Testis (tissue), 2 donors: ENCODE measurements at regions not wholly inside any gene's neighbourhood (a gene's known extent, or its start where the extent isn't known, plus 50 kb on each side); places are given as distances from the start of the nearest gene placed in this dataset.

ENCODE experiments used
- POLR2A ChIP-seq: fragments of 450-650 bp; IDR thresholded peaks from one replicate; pipeline ENCODE4 v1.6.1; 2017; ENCODE audit warnings: antibody characterized with exemption, mild to moderate bottlenecking, moderate library complexity
- TF ChIP-seq, protein P1 (sequence below), 3 experiments: fragments of 450-650 bp in 2 of 3; fragments of 200-600 bp in 1 of 3; sonication (generic) in 1 of 3; IDR thresholded peaks; one replicate each; pipeline ENCODE4 v1.5.1; 2016 to 2019; ENCODE audit warnings: antibody characterized with exemption in 3 of 3, mild to moderate bottlenecking in 2 of 3, moderate library complexity in 1 of 3

DNA sequence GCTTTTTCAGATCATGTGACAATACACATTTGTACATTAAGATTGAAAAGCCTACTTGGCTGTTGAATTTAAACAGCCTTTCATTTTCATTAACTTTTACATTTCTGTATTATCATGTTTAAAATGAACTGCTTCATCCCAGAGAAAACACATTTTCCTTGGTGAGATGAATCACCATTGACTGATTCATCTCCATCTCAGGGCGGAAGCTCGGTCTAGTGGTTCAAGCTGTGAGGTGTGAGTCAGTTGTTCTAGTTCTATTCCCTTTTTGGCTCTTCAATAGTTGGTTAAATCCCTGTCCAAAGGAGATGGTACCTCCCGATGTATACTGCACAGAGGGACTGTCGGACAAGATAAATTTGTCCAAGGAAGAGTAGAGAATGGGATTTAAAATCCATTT lies 189.7 kb downstream of the ADCYAP1 start:
- no peak for TF ChIP-seq POLR2A
- TF ChIP-seq, protein P1, sequence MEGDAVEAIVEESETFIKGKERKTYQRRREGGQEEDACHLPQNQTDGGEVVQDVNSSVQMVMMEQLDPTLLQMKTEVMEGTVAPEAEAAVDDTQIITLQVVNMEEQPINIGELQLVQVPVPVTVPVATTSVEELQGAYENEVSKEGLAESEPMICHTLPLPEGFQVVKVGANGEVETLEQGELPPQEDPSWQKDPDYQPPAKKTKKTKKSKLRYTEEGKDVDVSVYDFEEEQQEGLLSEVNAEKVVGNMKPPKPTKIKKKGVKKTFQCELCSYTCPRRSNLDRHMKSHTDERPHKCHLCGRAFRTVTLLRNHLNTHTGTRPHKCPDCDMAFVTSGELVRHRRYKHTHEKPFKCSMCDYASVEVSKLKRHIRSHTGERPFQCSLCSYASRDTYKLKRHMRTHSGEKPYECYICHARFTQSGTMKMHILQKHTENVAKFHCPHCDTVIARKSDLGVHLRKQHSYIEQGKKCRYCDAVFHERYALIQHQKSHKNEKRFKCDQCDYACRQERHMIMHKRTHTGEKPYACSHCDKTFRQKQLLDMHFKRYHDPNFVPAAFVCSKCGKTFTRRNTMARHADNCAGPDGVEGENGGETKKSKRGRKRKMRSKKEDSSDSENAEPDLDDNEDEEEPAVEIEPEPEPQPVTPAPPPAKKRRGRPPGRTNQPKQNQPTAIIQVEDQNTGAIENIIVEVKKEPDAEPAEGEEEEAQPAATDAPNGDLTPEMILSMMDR (IDR thresholded peaks at IDR 0.05) = no peak
